HepG2 (cell line): ENCODE measurements at regions not wholly inside any gene's neighbourhood (a gene's known extent, or its start where the extent isn't known, plus 50 kb on each side); places are given as distances from the start of the nearest gene placed in this dataset.
"Not testable (repeated sequence)": the region's sequence is repeated elsewhere in the genome, so short reads cannot be mapped to it uniquely, and the experiment has no call there.

ENCODE experiments used
- ATAC-seq: fragments of 200-7000 bp; cut with Tn5 transposase; 3 replicates; pipeline ENCODE4 v1.9.1; 2020; ENCODE audit warnings: mild to moderate bottlenecking, moderate library complexity
- BruUV-seq: library from RNA; stranded (reverse); fragments of 400-500 nt; replicated peaks from 2 replicates; lab custom pipeline; 2021; lab: Mats Ljungman, UMichigan
- CTCF ChIA-PET: fragments of 300-600 bp; formaldehyde crosslinking; extraction: SDS; loops from one replicate; lab custom pipeline; 2021; ENCODE audit warnings: low total read pairs, inconsistent platforms, low intra/inter-chr PET ratio; lab: Yijun Ruan, JAX
- POLR2A ChIA-PET: fragments of 350-600 bp; sonication (Branson Sonifier 250); formaldehyde crosslinking; loops from one replicate; lab custom pipeline; 2020; ENCODE audit warnings: antibody characterized with exemption, inconsistent platforms; lab: Yijun Ruan, JAX
- DNase-seq: peaks from one replicate; pipeline ENCODE4 v3.0.0-alpha.2; 2015; ENCODE audit warnings: low spot score
- FAIRE-seq: peaks from 3 replicates; lab custom pipeline; 2011; peaks lifted over from hg19 to GRCh38; lab: Jason Lieb, UNC
- H2AFZ ChIP-seq: one replicate; pipeline ENCODE4 v1.6.1; 2011; ENCODE audit warnings: low read length, inconsistent platforms
- H3K27ac ChIP-seq: fragments of 300-600 bp; 3 replicates; pipeline ENCODE4 v1.8.0; 2011; ENCODE audit warnings: mixed run types, mild to moderate bottlenecking, mixed read lengths, low read length, inconsistent platforms; ENCODE audit not compliant: insufficient read depth; ENCODE audit errors: extremely low read length
- H3K27me3 ChIP-seq, 2 experiments: fragments of 200-600 bp in 1 of 2; 2 replicates in 1 of 2; 3 replicates in 1 of 2; pipeline versions ENCODE4 v1.6.0 to v1.8.0; 2011; ENCODE audit warnings: low read length in 2 of 2, mild to moderate bottlenecking in 2 of 2, moderate library complexity in 2 of 2, inconsistent platforms in 1 of 2; ENCODE audit not compliant: insufficient read depth in 2 of 2, control insufficient read depth in 1 of 2
- H3K36me3 ChIP-seq, 2 experiments: fragments of 200-600 bp in 1 of 2; replicated peaks in 1 of 2; 2 replicates in 1 of 2; 3 replicates in 1 of 2; pipeline versions ENCODE4 v1.5.1 to v1.8.0; 2011; ENCODE audit warnings: low read length in 2 of 2, inconsistent platforms in 1 of 2; ENCODE audit not compliant: insufficient read depth in 2 of 2, control insufficient read depth in 1 of 2
- H3K4me1 ChIP-seq: 2 replicates; pipeline ENCODE4 v1.5.1; 2012; ENCODE audit warnings: low read length, inconsistent platforms; ENCODE audit not compliant: insufficient read depth
- H3K4me2 ChIP-seq: 2 replicates; pipeline ENCODE4 v1.6.0; 2011; ENCODE audit warnings: low read depth, low read length, inconsistent platforms
- H3K4me3 ChIP-seq, 3 experiments: fragments of 200-600 bp in 1 of 3; sonication (generic), shearing (Covaris generic) in 1 of 3; replicated peaks in 1 of 3; 2 replicates each; pipeline ENCODE4 v1.5.1; 2011 to 2016; ENCODE audit warnings: low read length in 3 of 3, inconsistent platforms in 2 of 3, low read depth in 2 of 3, mild to moderate bottlenecking in 2 of 3, control low read depth in 1 of 3, mixed read lengths in 1 of 3; ENCODE audit not compliant: insufficient read depth in 1 of 3
- H3K79me2 ChIP-seq: one replicate; pipeline ENCODE4 v1.6.1; 2011; ENCODE audit warnings: low read length, inconsistent platforms; ENCODE audit not compliant: insufficient read depth
- H3K9ac ChIP-seq: 2 replicates; pipeline ENCODE4 v1.6.0; 2011; ENCODE audit warnings: mild to moderate bottlenecking, low read depth, low read length, inconsistent platforms; ENCODE audit not compliant: insufficient read depth
- H3K9me3 ChIP-seq: 2 replicates; pipeline ENCODE4 v1.5.1; 2012; ENCODE audit warnings: mild to moderate bottlenecking, low read length
- H4K20me1 ChIP-seq: 2 replicates; pipeline ENCODE4 v1.6.0; 2011; ENCODE audit warnings: inconsistent platforms, mild to moderate bottlenecking, low read length, moderate library complexity; ENCODE audit not compliant: insufficient read depth
- FOXC1 ChIP-seq: sonication (generic); formaldehyde crosslinking; IDR thresholded peaks from 2 replicates; pipeline ENCODE4 v1.8.0; 2022; ENCODE audit warnings: mild to moderate bottlenecking, missing genetic modification reagents, borderline replicate concordance
- PAX8 ChIP-seq: sonication (generic); formaldehyde crosslinking; IDR thresholded peaks from 2 replicates; pipeline ENCODE4 v1.8.0; 2022; ENCODE audit warnings: mild to moderate bottlenecking, missing genetic modification reagents, borderline replicate concordance
- PITX1 ChIP-seq: sonication (generic); formaldehyde crosslinking; IDR thresholded peaks from 2 replicates; pipeline ENCODE4 v1.5.1; 2020; ENCODE audit warnings: mild to moderate bottlenecking, missing genetic modification reagents
- ZNF20 ChIP-seq: sonication (generic); formaldehyde crosslinking; IDR thresholded peaks from 2 replicates; pipeline ENCODE4 v1.4.0; 2020; ENCODE audit warnings: mild to moderate bottlenecking, moderate library complexity, missing genetic modification reagents
- ZNF7 ChIP-seq: IDR thresholded peaks from 2 replicates; pipeline ENCODE4 v1.6.1; 2016; ENCODE audit warnings: missing biosample characterization, missing genetic modification reagents
- WGBS: methylation state at CpG from one replicate; pipeline ENCODE4 v1.1.6; 2017; ENCODE audit warnings: low lambda C conversion rate; 5-methylcytosine and 5-hydroxymethylcytosine counted together
- in situ Hi-C: cut with HindIII; loops from 2 replicates; pipeline ENCODE4 v1.10.0; 2017; ENCODE audit warnings: low pct_unique_long_range_greater_than_20kb; ENCODE audit not compliant: extremely low pct_ligation_motif_present
- intact Hi-C: fragments of 100-400 bp; cut with micrococcal nuclease; formaldehyde crosslinking; loops from one replicate; pipeline ENCODE4 v1.10.0; 2022; ENCODE audit not compliant: unreplicated experiment
- TF ChIP-seq, protein P1 (sequence below): IDR thresholded peaks from 2 replicates; pipeline ENCODE4 v1.6.1; 2016; ENCODE audit warnings: low read depth, borderline replicate concordance
- TF ChIP-seq, protein P2 (sequence below): sonication (generic); formaldehyde crosslinking; conservative IDR thresholded peaks from 2 replicates; pipeline ENCODE4 v1.4.0; 2020; ENCODE audit warnings: missing genetic modification reagents
- TF ChIP-seq, protein P3 (sequence below): IDR thresholded peaks from 2 replicates; pipeline ENCODE4 v1.6.1; 2016; ENCODE audit warnings: missing genetic modification reagents, missing compliant biosample characterization

- POLR2A ChIA-PET = no interaction called here
- Histone ChIP-seq H4K20me1 (no peaks in the 10 kb centered on the region), H3K4me1 (no peaks in the 10 kb centered on the region), H3K36me3 (no peaks in the 10 kb centered on the region), H3K4me2 (no peak overlapping the region), H2AFZ (no peak overlapping the region), H3K9me3 (no peaks in the 10 kb centered on the region), H3K27ac (no peak overlapping the region), H3K9ac (no peak overlapping the region), H3K4me3 (no peak overlapping the region), H3K27me3 (peaks cover 5 to 29% of the 10 kb centered on the region in 2 experiments; a peak in 4 of 5 replicates), H3K79me2 (no peaks in the 10 kb centered on the region)
- DNase-seq = no peak
- 20% methylated on average over 3 of the region's 3 CpGs for WGBS
- TF ChIP-seq, protein P1, sequence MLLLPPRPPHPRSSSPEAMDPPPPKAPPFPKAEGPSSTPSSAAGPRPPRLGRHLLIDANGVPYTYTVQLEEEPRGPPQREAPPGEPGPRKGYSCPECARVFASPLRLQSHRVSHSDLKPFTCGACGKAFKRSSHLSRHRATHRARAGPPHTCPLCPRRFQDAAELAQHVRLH (CRISPR knock-in tag) = no peak
- TF ChIP-seq, protein P2, sequence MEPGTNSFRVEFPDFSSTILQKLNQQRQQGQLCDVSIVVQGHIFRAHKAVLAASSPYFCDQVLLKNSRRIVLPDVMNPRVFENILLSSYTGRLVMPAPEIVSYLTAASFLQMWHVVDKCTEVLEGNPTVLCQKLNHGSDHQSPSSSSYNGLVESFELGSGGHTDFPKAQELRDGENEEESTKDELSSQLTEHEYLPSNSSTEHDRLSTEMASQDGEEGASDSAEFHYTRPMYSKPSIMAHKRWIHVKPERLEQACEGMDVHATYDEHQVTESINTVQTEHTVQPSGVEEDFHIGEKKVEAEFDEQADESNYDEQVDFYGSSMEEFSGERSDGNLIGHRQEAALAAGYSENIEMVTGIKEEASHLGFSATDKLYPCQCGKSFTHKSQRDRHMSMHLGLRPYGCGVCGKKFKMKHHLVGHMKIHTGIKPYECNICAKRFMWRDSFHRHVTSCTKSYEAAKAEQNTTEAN (CRISPR knock-in tag) = no peak
- TF ChIP-seq FOXC1 (CRISPR knock-in tag) (no peak), PITX1 (CRISPR knock-in tag) (no peak), PAX8 (no peak), ZNF20 (CRISPR knock-in tag) (no peak), ZNF7 (peak; percentile 80)
- TF ChIP-seq, protein P3, sequence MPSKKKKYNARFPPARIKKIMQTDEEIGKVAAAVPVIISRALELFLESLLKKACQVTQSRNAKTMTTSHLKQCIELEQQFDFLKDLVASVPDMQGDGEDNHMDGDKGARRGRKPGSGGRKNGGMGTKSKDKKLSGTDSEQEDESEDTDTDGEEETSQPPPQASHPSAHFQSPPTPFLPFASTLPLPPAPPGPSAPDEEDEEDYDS (CRISPR knock-in tag) = no peak
- intact Hi-C loops (no loop called here), in situ Hi-C loops (no loop called here)
- no peak for ATAC-seq
- BruUV-seq = no TSS peak
- CTCF ChIA-PET = no interaction called here
- FAIRE-seq = no peak
These were observed 103.9 kb upstream of the TMEM45B start for GRCh38 chr11:129711760-129712159.

DNA sequence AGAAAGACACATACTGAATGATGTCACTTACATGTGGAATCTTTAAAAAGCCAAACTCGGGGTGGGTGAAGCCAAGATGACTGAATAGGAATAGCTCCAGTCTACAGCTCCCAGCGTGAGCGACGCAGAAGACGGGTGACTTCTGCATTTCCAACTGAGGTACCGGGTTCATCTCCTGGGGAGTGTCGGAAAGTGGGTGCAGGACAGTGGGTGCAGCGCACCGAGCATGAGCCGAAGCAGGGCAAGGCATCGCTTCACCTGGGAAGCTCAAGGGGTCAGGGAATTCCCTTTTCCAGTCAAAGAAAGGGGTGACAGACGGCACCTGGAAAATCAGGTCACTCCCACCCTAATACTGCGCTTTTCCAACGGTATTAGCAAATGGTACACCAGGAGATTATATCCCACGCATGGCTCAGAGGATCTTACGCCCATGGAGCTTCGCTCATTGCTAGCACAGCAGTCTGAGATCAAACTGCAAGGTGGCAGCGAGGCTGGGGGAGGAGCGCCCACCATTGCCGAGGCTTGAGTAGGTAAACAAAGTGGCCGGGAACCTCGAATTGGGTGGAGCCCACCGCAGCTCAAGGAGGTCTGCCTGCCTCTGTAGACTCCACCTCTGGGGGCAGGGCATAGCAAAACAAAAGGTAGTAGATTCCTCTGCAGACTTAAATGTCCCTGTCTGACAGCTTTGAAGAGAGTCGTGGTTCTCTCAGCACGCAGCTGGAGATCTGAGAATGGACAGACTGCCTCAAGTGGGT, 103.0 kb upstream of the TMEM45B start:
- FAIRE-seq, H3K36me3 ChIP-seq, BruUV-seq, H3K4me2 ChIP-seq, H2AFZ ChIP-seq, H3K27ac ChIP-seq, H3K9ac ChIP-seq, H4K20me1 ChIP-seq, ATAC-seq, H3K9me3 ChIP-seq, H3K4me1 ChIP-seq, H3K4me3 ChIP-seq, intact Hi-C loops, DNase-seq, CTCF ChIA-PET, H3K79me2 ChIP-seq, POLR2A ChIA-PET, in situ Hi-C loops: not testable (repeated sequence)
- WGBS = 61% methylated on average over 17 of the region's 25 CpGs
- peaks cover 5 to 28% of the 10 kb centered on the region in 2 experiments; a peak in 4 of 5 replicates for H3K27me3 ChIP-seq
